ENCODE measurements at regions not wholly inside any gene's neighbourhood (a gene's known extent, or its start where the extent isn't known, plus 50 kb on each side); places are given as distances from the start of the nearest gene placed in this dataset.

- intact Hi-C loops (cut with DNase I; ENCODE audit: low total_unique reads) = loop anchor here (5.0 to 10.0 kb wide), 2 partner anchors 971 to 1129 kb away; no protein-coding TSS in a partner anchor
- no peak for TF ChIP-seq CTCF (IDR thresholded peaks at IDR 0.05)
- no peak for TF ChIP-seq POLR2A (IDR thresholded peaks at IDR 0.05)
- H3K4me3 ChIP-seq (ENCODE audit: low read depth, poor library complexity, severe bottlenecking) = no peak overlapping the region
- no peak for DNase-seq (ENCODE audit: low spot score in 2 of 2)
- WGBS, 2 donors = 86 to 88% methylated on average over 6 of the region's 6 CpGs
These were observed 155.8 kb downstream of the TEX29 start for GRCh38 chr13:111476197-111476596.

DNA sequence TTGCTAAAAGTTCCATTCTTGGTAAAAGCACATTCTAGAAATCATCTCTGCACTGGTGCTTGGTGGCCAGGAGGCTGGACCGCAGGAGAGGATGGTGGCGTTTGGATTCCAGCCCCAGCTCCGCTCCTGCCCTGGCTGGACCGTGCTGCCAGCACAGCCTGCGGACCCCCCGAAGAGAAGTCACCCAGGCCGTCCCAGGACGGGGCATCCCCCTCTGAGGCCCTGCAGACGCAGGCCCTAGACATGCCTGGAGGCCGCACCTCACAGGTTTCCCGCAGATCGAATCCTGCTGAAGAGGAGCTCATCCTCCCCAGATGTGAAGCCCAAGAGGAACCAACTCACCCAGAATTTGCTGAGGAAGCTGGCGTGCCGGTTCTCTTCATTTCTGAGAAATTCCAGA lies 159.0 kb downstream of the TEX29 start:
- H3K4me3 ChIP-seq (ENCODE audit: low read depth, poor library complexity, severe bottlenecking) = no peak overlapping the region
- TF ChIP-seq POLR2A (IDR thresholded peaks at IDR 0.05) (no peak), CTCF (IDR thresholded peaks at IDR 0.05) (no peak)
- no peak for DNase-seq (ENCODE audit: low spot score in 2 of 2)
- WGBS, 2 donors = 82 to 88% methylated on average over 13 of the region's 14 CpGs
- intact Hi-C loops (cut with DNase I; ENCODE audit: low total_unique reads) = loop anchor here (5.0 to 10.0 kb wide), 2 partner anchors 968 to 1125 kb away; no protein-coding TSS in a partner anchor

GRCh38 chr13:111480503-111480902 lies 160.1 kb downstream of the TEX29 start:
- 88 to 89% methylated on average over 8 of the region's 8 CpGs for WGBS, 2 donors
- intact Hi-C loops (cut with DNase I; ENCODE audit: low total_unique reads) = no loop called here
- DNase-seq (ENCODE audit: low spot score in 2 of 2) = no peak
- no peak overlapping the region for H3K4me3 ChIP-seq (ENCODE audit: low read depth, poor library complexity, severe bottlenecking)
- TF ChIP-seq POLR2A (IDR thresholded peaks at IDR 0.05) (no peak), CTCF (IDR thresholded peaks at IDR 0.05) (no peak)

DNA sequence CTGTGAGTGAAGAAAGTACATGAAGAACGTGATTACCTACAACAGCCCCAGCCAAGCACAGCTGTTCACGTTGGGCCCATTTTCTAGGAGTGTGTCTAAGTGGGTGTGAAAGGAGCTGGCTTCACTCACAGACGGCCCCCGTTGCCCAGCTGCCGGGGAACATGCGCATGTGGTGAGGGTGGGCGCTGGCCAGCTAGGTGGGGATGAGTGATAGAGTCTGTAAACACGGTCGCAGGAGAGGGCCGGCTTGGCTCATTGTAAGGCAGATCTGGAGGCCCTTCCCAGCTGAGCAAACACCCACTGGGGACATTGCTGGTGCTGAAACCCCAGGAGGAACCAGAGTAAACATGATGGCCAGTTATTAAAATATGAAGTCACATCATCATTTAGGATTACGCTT lies 160.5 kb downstream of the TEX29 start:
- no peak for TF ChIP-seq POLR2A (IDR thresholded peaks at IDR 0.05)
- TF ChIP-seq CTCF (IDR thresholded peaks at IDR 0.05) = no peak
- no peak for DNase-seq (ENCODE audit: low spot score in 2 of 2)
- 72 to 75% methylated on average over 11 of the region's 11 CpGs for WGBS, 2 donors
- intact Hi-C loops (cut with DNase I; ENCODE audit: low total_unique reads) = no loop called here
- no peak overlapping the region for H3K4me3 ChIP-seq (ENCODE audit: low read depth, poor library complexity, severe bottlenecking)

DNA sequence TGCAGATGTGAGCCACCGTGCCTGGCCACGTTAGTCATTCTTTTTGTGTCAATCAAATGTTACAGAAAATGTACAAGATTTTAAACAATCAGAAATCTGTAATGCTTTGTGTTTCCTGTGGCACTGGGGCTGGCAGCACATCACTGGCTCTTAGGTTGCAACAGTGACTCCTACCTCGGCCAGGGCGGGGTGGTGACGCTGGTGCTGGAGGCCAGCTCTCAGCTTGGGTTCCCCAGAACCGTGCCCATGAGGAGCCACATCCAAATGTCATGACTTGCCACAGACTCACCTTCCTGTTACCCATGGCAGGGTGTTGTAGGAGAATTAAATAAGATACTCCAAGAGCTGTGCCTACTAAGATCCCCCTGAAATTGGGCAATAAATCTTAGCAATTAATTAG lies 161.7 kb downstream of the TEX29 start:
- no peak for TF ChIP-seq CTCF (IDR thresholded peaks at IDR 0.05)
- no peak for TF ChIP-seq POLR2A (IDR thresholded peaks at IDR 0.05)
- peak in 1 of 2 donors; percentile 70 for DNase-seq (ENCODE audit: low spot score in 2 of 2)
- intact Hi-C loops (cut with DNase I; ENCODE audit: low total_unique reads) = no loop called here
- H3K4me3 ChIP-seq (ENCODE audit: low read depth, poor library complexity, severe bottlenecking) = no peak overlapping the region
- WGBS, 2 donors = 71 to 79% methylated on average over 6 of the region's 6 CpGs
